Neuron (in vitro differentiated cells): ENCODE measurements at regions not wholly inside any gene's neighbourhood (a gene's known extent, or its start where the extent isn't known, plus 50 kb on each side); places are given as distances from the start of the nearest gene placed in this dataset.

Experiments used
- H2AFZ ChIP-seq: one replicate; pipeline ENCODE4 v1.6.1; 2013; ENCODE audit warnings: low read depth, mild to moderate bottlenecking, inconsistent platforms, low read length, moderate library complexity
- H3K27me3 ChIP-seq: one replicate; pipeline ENCODE4 v1.6.1; 2013; ENCODE audit warnings: low read length; ENCODE audit not compliant: insufficient read depth
- H3K36me3 ChIP-seq: one replicate; pipeline ENCODE4 v1.6.1; 2013; ENCODE audit warnings: low read length; ENCODE audit not compliant: insufficient read depth
- H3K4me1 ChIP-seq: one replicate; pipeline ENCODE4 v1.6.1; 2013; ENCODE audit warnings: low read length; ENCODE audit not compliant: insufficient read depth
- H3K4me3 ChIP-seq: 2 replicates; pipeline ENCODE4 v1.5.1; 2013; ENCODE audit warnings: mild to moderate bottlenecking, low read length, moderate library complexity
- H3K9me3 ChIP-seq: one replicate; pipeline ENCODE4 v1.6.1; 2013; ENCODE audit warnings: low read length

GRCh38 chr11:128389461-128389976 is 197.8 kb downstream of the ETS1 start:
- H2AFZ ChIP-seq: no peak overlapping the region
- H3K4me3 ChIP-seq: no peak overlapping the region
- H3K36me3 ChIP-seq: no peaks in the 10 kb centered on the region
- H3K4me1 ChIP-seq: peaks cover 20% of the 10 kb centered on the region
- H3K27me3 ChIP-seq: no peaks in the 10 kb centered on the region
- no peaks in the 10 kb centered on the region for H3K9me3 ChIP-seq

- Histone ChIP-seq H3K36me3 (no peaks in the 10 kb centered on the region), H3K27me3 (no peaks in the 10 kb centered on the region), H3K4me3 (no peak overlapping the region), H3K4me1 (peaks cover 20% of the 10 kb centered on the region), H3K9me3 (no peaks in the 10 kb centered on the region), H2AFZ (no peak overlapping the region)
Observed at GRCh38 chr11:128388206-128388815, 199.0 kb downstream of the ETS1 start.

GRCh38 chr11:128379587-128380580 is 207.5 kb downstream of the ETS1 start:
- H3K4me1 ChIP-seq: no peaks in the 10 kb centered on the region
- H3K9me3 ChIP-seq: no peaks in the 10 kb centered on the region
- H3K27me3 ChIP-seq: no peaks in the 10 kb centered on the region
- H2AFZ ChIP-seq: no peak overlapping the region
- no peaks in the 10 kb centered on the region for H3K36me3 ChIP-seq
- no peak overlapping the region for H3K4me3 ChIP-seq

- no peak overlapping the region for H3K4me3 ChIP-seq
- H3K4me1 ChIP-seq: no peaks in the 10 kb centered on the region
- H3K27me3 ChIP-seq: no peaks in the 10 kb centered on the region
- H3K36me3 ChIP-seq: no peaks in the 10 kb centered on the region
- H3K9me3 ChIP-seq: no peaks in the 10 kb centered on the region
- no peak overlapping the region for H2AFZ ChIP-seq
Observed at GRCh38 chr11:128375961-128376360, 211.4 kb downstream of the ETS1 start.

- H3K36me3 ChIP-seq: no peaks in the 10 kb centered on the region
- no peak overlapping the region for H3K4me3 ChIP-seq
- H2AFZ ChIP-seq: no peak overlapping the region
- no peaks in the 10 kb centered on the region for H3K9me3 ChIP-seq
- H3K27me3 ChIP-seq: no peaks in the 10 kb centered on the region
- H3K4me1 ChIP-seq: no peaks in the 10 kb centered on the region
Observed at GRCh38 chr11:128374026-128374425, 213.3 kb downstream of the ETS1 start.

GRCh38 chr11:128372977-128373376 is 214.4 kb downstream of the ETS1 start:
- Histone ChIP-seq H3K27me3 (no peaks in the 10 kb centered on the region), H3K36me3 (no peaks in the 10 kb centered on the region), H3K4me3 (no peak overlapping the region), H2AFZ (no peak overlapping the region), H3K9me3 (no peaks in the 10 kb centered on the region), H3K4me1 (no peaks in the 10 kb centered on the region)

- no peaks in the 10 kb centered on the region for H3K4me1 ChIP-seq
- no peaks in the 10 kb centered on the region for H3K36me3 ChIP-seq
- H3K4me3 ChIP-seq: no peak overlapping the region
- H3K9me3 ChIP-seq: no peaks in the 10 kb centered on the region
- H2AFZ ChIP-seq: no peak overlapping the region
- H3K27me3 ChIP-seq: no peaks in the 10 kb centered on the region
Observed at GRCh38 chr11:128367573-128367972, 219.8 kb downstream of the ETS1 start.

GRCh38 chr11:128365044-128365443 is 222.3 kb downstream of the ETS1 start:
- H3K27me3 ChIP-seq: no peaks in the 10 kb centered on the region
- no peaks in the 10 kb centered on the region for H3K36me3 ChIP-seq
- no peak overlapping the region for H3K4me3 ChIP-seq
- no peak overlapping the region for H2AFZ ChIP-seq
- H3K9me3 ChIP-seq: no peaks in the 10 kb centered on the region
- H3K4me1 ChIP-seq: no peaks in the 10 kb centered on the region

GRCh38 chr11:128361451-128362020 is 225.8 kb downstream of the ETS1 start:
- Histone ChIP-seq H3K27me3 (no peaks in the 10 kb centered on the region), H3K4me1 (no peaks in the 10 kb centered on the region), H2AFZ (no peak overlapping the region), H3K9me3 (no peaks in the 10 kb centered on the region), H3K36me3 (no peaks in the 10 kb centered on the region), H3K4me3 (no peak overlapping the region)

- Histone ChIP-seq H3K27me3 (no peaks in the 10 kb centered on the region), H2AFZ (no peak overlapping the region), H3K4me1 (no peaks in the 10 kb centered on the region), H3K4me3 (no peak overlapping the region), H3K36me3 (no peaks in the 10 kb centered on the region), H3K9me3 (no peaks in the 10 kb centered on the region)
Observed at GRCh38 chr11:128359515-128359914, 227.8 kb downstream of the ETS1 start.

- no peaks in the 10 kb centered on the region for H3K9me3 ChIP-seq
- H2AFZ ChIP-seq: no peak overlapping the region
- no peak overlapping the region for H3K4me3 ChIP-seq
- H3K36me3 ChIP-seq: no peaks in the 10 kb centered on the region
- no peaks in the 10 kb centered on the region for H3K27me3 ChIP-seq
- no peaks in the 10 kb centered on the region for H3K4me1 ChIP-seq
Observed at GRCh38 chr11:128357073-128357472, 230.3 kb downstream of the ETS1 start.

GRCh38 chr11:128355558-128355957 is 231.8 kb downstream of the ETS1 start:
- no peaks in the 10 kb centered on the region for H3K27me3 ChIP-seq
- no peak overlapping the region for H3K4me3 ChIP-seq
- no peaks in the 10 kb centered on the region for H3K36me3 ChIP-seq
- H3K9me3 ChIP-seq: no peaks in the 10 kb centered on the region
- H2AFZ ChIP-seq: no peak overlapping the region
- H3K4me1 ChIP-seq: no peaks in the 10 kb centered on the region

GRCh38 chr11:128354476-128354875 is 232.9 kb downstream of the ETS1 start:
- no peak overlapping the region for H2AFZ ChIP-seq
- H3K27me3 ChIP-seq: no peaks in the 10 kb centered on the region
- no peaks in the 10 kb centered on the region for H3K9me3 ChIP-seq
- H3K4me1 ChIP-seq: no peaks in the 10 kb centered on the region
- H3K36me3 ChIP-seq: no peaks in the 10 kb centered on the region
- no peak overlapping the region for H3K4me3 ChIP-seq
